NCI-H2081 (cell line): ENCODE measurements at regions not wholly inside any gene's neighbourhood (a gene's known extent, or its start where the extent isn't known, plus 50 kb on each side); places are given as distances from the start of the nearest gene placed in this dataset.

Source experiments
- DNase-seq, 2 experiments: peaks; one replicate each; lab custom pipeline; 2025; lab: John Stamatoyannopoulos, UW

DNA sequence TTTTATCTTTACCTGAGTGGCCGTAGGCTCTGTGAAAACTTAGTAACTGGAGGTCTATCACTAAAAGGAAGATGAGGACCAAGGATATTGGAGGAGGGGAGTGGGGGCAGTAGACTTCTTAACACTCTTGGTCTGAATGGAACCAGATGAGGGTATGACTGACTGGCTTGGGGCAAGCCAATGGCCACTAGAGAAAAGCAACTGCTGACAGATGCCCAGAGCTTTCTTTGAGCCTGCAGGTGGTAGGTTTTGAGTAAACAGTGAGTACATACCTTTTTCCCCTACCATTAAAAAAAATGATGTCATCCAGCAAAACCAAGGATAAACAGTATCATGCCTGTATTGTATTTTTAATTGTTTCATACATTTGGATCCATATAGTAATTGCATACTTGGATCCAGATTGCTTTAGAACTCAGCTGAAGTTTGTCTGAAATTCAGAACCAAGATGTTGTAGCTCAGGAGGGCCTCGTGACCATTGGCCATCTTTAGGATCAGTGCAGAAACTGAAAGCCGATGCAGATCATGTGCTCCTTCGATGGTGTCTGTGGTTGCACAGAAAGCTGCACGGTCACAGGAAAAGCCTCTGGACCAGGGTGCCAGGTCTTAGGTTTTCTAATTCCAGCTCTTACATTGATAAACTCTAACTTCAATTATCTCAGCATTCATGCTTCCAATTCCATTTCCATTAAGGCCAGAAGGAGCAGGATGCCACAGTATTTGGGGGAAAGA, 131.0 kb downstream of the PDGFRA start:
- DNase-seq, result peak; percentile 5 to 9

DNA sequence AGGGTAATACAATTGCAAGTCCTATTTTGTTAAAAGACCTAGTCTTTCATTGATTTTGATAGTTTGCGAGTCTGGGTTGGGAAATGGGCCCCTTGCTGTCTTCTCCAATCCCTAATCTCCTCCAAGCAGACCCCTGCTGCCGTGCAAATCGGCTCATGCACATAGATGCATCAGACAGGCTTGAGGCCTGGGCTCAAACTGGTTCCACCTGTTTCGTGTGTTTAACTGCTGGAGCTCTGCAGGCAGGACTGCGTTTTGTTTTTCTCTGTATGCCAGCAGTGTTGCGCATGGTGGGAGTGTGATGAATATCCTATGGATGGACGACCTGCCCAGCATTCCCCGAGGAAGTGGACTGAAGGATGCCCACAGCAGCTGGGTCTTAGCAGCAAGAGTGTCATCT, 133.9 kb downstream of the PDGFRA start:
- no peak for DNase-seq

DNA sequence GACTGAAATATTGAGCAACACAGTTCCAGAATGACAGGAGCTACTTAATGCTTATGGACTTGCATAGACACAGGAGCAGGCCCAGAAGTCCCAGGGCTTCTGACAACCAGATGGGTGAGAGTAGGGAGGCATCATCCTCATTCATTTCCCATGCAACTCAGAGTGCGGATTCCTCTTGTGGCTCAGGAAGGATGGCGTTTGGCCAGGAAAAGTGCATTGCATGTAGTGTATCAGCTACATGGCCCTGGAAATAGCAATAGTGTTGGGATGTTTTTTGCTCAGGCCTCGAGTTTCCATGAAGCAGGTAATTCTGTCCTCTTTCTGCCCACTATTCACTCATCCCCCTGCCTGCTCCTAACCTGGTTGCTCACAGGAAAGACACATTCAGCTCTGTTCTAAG, 136.6 kb downstream of the PDGFRA start:
- DNase-seq, result no peak

DNA sequence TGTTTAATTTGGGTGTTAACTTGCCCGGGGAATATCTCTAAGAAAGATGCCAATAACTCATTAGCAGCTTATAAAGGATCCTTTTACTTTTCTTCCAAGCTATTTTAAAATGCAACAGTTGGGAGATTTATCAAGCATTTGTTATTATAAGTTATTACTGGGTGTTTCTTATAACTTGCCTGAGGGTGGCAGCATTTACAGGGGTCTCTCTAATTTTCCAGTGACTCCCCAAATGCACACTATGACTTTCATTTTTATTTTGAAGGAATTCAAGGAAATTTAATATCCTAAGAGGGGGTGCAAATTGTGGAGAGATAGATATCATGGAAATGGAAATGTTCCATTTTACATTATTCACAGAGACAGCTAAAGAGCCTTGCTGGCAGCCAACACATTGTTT, 138.0 kb downstream of the PDGFRA start:
- no peak for DNase-seq

DNA sequence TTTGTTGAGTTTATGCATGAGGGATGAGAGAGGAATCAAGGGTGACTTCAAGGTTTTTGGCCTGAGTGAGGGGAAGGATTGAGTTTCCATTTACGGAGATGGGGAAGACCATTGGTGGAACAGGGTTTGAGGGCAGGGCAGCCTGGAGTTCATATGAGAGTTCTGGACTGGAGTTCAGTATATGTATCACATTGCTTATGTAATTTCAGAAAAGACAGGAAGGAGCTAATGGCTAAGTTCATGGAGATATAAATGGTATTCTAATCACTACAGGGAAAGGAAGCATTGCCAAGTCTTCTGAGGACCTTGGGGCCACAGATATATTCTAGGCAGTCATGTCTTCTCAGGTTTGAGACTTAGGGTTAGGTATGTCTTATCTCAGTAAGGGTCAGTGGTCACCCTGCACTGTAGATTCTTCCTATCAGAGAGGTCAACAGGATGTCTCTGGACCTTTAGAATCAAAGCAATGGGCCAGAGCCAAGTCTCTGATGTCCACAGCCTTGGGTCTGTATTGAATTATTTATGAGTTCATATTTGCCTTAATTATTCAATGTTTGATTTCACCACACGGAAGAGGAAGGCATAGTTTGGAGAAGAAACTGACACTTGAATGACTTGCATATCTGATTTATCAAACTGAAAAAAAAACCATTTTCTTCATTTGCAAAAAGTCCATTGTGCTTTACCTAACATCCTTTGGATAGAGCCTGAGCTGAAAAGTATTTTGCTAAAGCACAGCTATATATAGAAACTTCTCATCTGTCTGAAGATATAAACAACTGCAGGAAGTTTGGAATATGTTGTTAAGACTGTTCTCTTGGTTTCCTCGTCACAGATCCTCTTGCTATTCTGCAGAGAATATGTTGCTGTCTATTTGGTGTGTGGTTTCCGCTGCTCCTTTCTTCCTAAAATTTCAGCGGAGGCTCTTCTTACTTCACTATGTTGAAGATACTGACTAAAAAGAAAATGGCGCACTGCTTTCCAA, 139.5 kb downstream of the PDGFRA start:
- no peak for DNase-seq

DNA sequence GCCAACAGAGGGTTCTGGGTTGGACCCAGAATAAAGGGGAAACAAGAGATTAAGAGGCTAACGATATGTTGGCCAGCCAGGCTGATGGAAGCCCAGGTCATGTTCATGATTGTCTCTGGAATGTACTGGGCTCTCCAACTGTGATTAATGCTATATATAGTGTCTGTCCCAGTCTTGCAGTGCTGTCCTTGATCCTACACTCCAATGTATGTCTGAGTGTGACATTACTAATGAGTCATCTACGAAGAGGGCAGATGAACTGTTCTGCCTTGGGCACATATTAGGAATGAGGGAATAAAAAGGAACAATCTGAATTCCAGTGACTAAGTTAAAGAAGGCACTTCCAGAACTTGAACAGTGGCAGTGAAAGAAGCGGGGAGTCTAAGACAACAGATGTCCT, 142.1 kb downstream of the PDGFRA start:
- DNase-seq, result no peak

DNA sequence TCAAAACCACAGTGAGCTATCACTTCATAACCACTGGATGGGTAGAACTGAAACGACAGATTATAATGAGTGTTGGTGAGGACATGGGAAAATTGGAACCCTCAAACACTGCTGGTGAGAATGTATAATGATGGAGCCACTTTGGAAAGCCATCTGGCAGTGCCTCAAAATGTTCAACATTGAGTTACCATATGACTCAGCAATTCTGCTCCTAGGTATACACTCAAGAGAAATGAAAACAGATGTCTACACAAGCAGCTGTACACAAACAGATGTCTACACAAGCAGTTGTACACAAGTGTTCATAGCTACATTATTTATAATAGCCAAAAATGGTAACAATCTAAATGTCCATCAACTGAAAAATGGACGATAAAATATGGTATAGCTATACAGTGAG, 143.9 kb downstream of the PDGFRA start:
- no peak for DNase-seq

DNA sequence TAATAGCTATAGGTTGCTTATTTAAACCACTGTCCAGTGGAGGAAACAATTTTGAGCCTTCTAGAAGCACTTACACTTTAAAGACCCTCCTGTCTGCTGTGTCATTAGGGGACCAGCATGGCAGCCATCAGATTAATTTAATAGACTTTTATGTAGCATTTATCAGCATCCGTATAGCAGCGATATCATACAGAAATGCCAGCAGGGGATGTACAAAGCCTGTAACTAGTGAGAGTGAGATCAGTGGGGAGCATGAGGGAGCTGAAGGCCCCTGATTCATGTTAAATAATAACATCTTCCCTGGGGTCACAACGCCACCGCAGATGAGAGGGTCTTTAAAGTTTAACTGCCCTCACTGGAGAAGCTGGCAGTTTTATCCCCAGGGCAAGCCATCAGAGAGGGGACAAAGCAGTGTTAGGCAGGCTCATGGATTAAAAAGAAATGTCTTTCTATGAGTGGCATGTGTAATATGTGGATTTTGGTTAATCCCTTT, 144.7 kb downstream of the PDGFRA start:
- DNase-seq, result no peak

DNA sequence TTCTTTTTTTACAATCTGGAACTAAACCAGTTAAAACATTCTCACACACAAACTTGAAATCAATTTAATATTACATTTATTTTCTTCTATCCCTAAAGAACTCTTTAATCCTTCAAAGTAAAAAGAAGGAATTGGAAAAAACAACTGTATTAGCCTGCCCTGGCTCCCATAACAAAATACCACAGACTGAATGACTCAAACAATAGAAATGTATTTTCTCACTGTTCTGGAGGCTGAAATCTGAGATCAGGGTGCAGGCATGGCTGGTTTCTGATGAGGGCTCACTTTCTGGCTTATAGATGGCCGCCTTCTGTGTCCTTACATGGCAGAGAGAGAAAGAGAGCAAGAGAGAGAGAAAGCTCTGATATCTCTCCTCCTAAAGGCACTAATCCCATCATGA, 149.4 kb downstream of the PDGFRA start:
- no peak for DNase-seq

DNA sequence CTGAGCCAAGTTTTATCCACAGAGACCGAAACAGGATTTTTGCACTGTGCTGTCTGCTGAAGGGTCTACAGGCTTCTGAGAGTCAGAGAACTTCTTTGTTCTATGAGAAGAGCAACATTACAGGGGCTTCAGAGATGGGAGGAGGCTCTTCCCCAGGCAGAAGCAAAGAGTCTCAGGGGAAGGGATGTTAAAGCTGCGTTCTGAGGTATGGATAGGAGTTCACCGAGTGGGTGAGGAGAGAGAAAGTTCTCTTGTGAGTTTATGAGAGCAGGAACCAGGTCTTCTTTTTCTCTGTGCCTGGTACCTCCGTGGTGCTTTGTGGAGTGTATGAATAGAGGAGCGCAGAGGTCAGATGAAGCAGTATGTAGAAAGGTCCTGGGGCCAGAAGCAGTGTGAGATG, 155.1 kb downstream of the PDGFRA start:
- no peak for DNase-seq

DNA sequence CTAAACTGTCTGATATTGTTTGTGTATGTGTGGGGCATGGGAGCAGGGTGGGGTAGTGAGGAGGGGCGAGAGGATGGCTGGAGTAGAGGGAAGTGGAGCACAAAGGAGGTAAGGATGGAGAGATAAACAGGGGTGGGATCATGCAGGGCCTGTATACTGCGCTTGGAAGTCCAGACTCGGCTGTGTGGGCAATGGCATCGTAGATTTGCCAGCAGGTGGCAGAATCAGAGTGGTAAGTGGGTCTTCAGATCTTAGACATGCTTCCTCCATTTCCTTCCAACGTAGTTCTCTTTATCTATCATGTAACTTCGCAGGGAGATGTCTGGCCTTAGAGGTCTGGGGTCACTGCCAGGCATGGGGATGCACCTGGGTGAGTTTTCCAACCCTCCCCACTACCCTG, 155.5 kb downstream of the PDGFRA start:
- DNase-seq, result peak in 1 of 2 experiments; percentile 32

DNA sequence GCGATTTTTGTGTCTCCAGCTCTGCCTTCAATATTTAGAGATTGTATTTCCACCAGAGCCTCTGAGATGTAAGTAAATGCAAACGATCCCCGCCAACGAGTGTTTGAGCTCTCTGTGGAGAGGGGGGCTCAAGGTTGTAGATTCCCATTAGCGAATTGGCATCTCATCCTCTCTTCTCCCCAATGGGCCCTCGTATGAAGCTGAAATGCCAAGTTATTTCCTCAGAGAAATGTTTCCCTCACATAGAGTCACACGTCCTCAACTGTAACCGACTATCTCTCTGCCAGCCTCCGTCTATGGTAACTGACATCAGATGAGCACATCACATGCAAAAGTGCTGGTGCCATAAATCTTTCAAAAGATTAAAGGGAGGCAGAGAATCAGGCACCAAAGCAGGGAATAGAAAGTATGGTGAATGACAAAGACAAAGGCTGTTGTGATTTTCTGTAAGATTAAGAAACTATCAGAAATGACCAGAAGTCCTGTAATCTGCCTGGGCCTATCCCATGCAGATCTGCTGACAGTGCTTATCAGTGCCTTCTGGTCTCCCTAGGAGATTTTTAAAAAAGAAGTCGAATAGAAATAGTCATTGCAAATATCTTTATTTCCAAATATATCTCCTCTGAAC, 157.1 kb downstream of the PDGFRA start:
- DNase-seq, result no peak

DNA sequence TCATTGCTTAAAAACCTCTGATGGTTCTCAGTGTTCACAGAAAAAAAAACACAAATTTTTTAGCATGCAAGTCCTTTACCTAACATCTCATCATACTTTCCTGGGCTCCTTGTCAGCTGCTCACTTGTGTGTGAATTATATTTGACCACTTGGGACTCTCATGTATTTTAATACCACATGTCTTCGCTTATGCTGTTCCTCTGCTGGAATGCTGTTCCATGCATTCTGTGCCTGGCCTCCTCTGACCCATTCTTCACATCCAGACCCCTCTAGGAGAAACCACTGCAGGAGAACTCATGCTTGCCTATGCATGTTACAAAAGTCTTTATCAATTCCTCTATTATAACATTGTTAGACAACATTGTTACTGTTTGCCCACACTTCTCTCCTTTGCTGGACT, 157.6 kb downstream of the PDGFRA start:
- no peak for DNase-seq

DNA sequence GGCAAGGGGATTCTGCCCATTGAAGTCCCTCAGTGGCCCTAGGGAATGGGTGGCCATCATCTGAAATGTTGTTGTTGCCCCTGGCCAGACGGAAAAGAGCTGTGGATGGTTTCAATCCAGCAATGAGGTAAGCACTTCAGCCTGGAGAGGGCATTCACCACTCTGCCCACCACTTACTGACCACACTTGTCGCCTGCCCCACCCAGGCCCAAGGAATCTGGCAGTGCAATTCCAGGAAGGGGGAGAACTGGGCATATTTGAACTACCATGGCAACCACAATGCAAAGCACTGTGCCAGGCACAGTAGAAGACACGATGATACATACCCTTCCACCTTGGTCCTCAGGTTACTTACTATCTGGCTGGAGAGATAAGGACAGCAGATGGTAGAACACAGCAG, 161.6 kb downstream of the PDGFRA start:
- no peak for DNase-seq

DNA sequence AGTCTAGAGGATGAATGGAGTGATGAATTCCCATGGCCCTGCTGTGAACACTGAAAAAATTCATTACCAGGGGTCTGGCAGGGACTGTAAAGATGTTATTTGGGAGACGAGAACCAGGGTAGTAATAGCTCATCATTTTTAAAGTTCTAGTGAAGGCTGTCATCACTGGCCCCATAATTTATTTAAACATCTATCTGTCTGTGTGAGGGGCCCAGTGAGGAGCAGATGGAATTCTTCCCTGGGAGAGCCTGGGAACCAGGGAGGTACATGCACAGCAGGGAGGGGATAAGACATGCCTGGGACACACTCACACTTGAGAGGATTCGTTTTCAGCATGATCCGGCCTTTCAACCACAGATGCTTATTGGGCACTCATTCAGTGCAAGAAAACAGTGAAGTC, 162.0 kb downstream of the PDGFRA start:
- DNase-seq, result no peak

DNA sequence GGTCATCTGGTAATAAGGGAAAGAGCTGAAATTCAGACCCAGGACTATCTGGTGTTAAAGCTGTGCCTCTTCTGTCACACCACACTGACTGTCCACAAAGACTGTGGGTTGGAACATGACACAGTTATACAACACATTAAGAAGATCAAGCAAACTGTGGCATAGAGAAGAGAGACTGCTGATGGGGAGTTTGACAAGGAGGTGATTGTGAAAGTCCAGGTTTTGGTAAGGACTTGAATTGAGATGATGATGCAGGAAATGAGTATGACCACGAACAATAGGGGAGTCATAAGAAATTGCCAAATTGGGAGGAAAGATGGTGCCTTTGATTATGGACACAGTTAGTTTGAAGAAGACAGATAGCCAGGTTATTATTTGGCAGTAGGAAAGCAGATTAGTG, 163.4 kb downstream of the PDGFRA start:
- no peak for DNase-seq

DNA sequence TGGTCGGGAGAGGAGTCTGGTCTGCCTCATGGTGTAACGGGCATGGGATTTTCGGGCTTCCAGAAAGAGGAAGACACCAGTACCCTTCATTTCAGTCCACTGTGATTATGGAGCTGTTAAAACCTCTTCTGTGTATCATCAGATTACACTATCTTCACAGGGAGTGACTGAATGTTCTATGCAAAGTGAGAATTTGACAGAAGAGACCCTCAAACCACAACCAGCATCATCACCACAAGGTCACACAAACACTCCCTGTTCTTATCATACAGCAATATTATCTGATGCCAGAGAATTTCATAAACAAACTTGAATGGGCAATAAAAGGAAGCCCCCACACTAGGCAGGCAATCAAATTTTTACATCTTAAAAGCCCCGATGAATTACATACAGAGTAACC, 164.2 kb downstream of the PDGFRA start:
- DNase-seq, result no peak

DNA sequence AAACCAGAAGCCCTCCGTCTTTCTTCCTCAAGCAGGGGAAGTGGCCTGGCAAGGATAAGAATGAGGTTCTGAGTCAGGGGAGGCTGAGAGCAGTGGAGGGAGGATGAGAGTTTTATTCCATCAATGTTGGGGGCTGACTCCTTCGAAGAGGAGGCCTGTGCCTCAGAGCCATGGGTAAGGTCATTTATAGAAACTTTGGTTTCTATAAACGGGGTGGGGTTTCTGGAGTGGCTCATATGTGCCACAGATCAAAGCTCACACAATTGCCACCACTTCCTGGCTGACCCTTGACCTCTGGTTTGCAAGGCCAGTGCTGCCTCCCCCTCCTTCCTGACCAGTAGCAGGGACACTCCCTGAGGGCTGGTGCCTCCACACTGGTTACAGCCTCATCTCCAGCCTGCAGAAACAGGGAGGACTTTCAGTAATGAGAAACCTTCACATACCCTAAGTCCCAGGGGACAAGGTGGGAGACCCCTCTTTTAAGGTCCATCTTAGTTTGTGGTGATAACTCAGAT, 166.0 kb downstream of the PDGFRA start:
- DNase-seq, result no peak

DNA sequence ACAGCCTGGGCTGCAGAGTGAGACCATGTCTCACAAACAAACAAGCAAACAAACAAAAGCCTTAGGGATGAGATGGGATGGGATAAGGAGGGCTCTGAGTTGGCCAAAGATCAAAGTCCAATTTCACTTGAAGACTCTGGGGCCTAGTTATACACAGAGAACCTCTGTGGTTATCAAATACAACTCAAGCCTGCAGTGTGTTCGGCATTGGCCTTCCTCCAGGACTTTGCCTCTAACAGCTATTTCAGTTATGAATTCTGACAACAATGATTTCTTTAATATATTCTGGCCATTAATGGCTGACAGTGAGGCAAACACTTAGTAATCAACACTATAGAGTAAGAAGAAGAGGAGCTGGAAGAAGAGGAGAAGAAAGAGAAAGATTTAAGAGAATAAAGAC, 171.1 kb downstream of the PDGFRA start:
- DNase-seq, result no peak

DNA sequence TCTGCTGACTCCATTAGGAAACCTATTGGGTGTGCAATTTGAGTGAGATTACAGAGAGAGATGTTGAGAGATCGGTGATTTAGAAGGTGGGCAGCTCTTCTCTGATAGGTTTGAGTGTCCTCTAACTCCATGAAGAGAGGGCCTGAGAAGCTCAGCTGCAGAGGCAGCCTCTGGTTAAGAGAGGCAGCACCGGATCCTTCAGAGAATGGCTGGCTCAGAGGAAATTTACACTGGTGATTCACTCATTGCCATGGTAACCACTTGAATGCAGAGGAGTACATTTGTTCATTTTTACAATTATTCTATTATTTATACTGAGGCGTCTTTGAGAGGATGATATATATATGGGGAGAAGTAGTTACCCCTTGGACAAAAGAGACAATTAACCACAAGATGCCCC, 171.7 kb downstream of the PDGFRA start:
- DNase-seq, result no peak

DNA sequence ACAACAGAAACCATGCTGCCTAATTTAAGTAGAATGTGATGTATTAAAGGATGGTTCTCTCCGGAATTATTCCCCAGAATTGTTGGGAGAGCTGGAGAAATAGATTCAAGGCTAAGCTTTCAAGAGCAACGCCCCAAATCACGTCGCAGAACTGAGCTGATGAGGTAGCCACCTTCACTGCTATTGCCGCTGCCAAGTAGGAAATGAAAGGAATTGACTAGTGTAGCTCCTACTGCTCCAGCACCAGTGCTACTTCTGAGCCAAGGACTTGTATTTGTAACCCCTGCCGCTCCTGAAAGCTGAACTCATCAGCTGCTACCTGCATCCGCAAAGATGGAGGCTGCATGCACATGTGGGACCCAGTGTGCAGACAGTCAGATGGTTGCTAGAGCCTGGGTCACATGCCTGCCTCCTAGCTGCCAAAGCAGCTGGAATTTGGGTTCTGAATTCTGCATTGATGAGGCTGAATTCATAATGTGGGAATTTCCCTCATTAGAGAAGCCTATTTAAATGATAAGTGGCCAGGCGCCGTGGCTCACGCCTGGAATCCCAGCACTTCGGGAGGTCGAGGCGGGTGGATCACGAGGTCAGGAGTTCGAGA, 173.9 kb downstream of the PDGFRA start:
- DNase-seq, result no peak
